ENCODE measurements at regions not wholly inside any gene's neighbourhood (a gene's known extent, or its start where the extent isn't known, plus 50 kb on each side); places are given as distances from the start of the nearest gene placed in this dataset.

DNA sequence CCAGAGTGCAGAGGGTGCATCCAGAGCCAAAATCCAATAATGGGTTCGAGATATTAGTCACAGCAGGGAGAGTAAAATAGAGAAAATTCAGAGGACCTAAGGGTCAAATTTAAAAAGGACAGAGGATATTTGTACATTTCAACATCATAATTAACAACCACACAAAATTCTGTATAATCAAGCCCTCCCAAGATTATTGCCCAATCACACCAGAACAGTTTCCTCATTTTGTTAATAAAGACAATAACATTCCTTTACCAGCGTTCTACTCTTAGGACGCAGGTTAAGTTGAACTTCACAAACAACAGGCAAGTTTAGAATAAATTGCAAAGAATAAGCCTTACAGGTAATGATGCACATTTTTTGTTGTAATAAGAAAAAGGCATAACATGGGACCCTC lies 462.8 kb downstream of the PTPRC start:
- TF ChIP-seq, protein P1, sequence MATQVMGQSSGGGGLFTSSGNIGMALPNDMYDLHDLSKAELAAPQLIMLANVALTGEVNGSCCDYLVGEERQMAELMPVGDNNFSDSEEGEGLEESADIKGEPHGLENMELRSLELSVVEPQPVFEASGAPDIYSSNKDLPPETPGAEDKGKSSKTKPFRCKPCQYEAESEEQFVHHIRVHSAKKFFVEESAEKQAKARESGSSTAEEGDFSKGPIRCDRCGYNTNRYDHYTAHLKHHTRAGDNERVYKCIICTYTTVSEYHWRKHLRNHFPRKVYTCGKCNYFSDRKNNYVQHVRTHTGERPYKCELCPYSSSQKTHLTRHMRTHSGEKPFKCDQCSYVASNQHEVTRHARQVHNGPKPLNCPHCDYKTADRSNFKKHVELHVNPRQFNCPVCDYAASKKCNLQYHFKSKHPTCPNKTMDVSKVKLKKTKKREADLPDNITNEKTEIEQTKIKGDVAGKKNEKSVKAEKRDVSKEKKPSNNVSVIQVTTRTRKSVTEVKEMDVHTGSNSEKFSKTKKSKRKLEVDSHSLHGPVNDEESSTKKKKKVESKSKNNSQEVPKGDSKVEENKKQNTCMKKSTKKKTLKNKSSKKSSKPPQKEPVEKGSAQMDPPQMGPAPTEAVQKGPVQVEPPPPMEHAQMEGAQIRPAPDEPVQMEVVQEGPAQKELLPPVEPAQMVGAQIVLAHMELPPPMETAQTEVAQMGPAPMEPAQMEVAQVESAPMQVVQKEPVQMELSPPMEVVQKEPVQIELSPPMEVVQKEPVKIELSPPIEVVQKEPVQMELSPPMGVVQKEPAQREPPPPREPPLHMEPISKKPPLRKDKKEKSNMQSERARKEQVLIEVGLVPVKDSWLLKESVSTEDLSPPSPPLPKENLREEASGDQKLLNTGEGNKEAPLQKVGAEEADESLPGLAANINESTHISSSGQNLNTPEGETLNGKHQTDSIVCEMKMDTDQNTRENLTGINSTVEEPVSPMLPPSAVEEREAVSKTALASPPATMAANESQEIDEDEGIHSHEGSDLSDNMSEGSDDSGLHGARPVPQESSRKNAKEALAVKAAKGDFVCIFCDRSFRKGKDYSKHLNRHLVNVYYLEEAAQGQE (IDR thresholded peaks at IDR 0.05; ENCODE audit: borderline replicate concordance): no peak
- TF ChIP-seq, protein P2, sequence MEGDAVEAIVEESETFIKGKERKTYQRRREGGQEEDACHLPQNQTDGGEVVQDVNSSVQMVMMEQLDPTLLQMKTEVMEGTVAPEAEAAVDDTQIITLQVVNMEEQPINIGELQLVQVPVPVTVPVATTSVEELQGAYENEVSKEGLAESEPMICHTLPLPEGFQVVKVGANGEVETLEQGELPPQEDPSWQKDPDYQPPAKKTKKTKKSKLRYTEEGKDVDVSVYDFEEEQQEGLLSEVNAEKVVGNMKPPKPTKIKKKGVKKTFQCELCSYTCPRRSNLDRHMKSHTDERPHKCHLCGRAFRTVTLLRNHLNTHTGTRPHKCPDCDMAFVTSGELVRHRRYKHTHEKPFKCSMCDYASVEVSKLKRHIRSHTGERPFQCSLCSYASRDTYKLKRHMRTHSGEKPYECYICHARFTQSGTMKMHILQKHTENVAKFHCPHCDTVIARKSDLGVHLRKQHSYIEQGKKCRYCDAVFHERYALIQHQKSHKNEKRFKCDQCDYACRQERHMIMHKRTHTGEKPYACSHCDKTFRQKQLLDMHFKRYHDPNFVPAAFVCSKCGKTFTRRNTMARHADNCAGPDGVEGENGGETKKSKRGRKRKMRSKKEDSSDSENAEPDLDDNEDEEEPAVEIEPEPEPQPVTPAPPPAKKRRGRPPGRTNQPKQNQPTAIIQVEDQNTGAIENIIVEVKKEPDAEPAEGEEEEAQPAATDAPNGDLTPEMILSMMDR (IDR thresholded peaks at IDR 0.05; ENCODE audit: poor library complexity, severe bottlenecking): no peak
- TF ChIP-seq EZH2 (IDR thresholded peaks at IDR 0.05; ENCODE audit: borderline replicate concordance, insufficient read depth, low read length, poor library complexity, severe bottlenecking) (no peak), MXI1 (conservative IDR thresholded peaks at IDR 0.05; ENCODE audit: poor library complexity, severe bottlenecking) (no peak), SMC3 (conservative IDR thresholded peaks at IDR 0.05; ENCODE audit: poor library complexity) (no peak)

All from neural cell (in vitro differentiated cells).